ENCODE measurements at regions not wholly inside any gene's neighbourhood (a gene's known extent, or its start where the extent isn't known, plus 50 kb on each side); places are given as distances from the start of the nearest gene placed in this dataset.

- H3K27me3 Mint-ChIP-seq (ENCODE audit: low read depth), result no peaks in the 10 kb centered on the region
- H3K9me3 Mint-ChIP-seq, result no peaks in the 10 kb centered on the region
- H3K4me3 Mint-ChIP-seq (ENCODE audit: low read depth), result no peak overlapping the region
- intact Hi-C loops (cut with micrococcal nuclease), result no loop called here
- H3K27ac Mint-ChIP-seq, result no peak overlapping the region
- DNase-seq (ENCODE audit: low spot score), result no peak
- H3K4me1 Mint-ChIP-seq (ENCODE audit: low read depth), result no peaks in the 10 kb centered on the region
- no peaks in the 10 kb centered on the region for H3K36me3 Mint-ChIP-seq (ENCODE audit: low read depth)
Observed at GRCh38 chr2:150911766-150912280, 349.8 kb downstream of the RBM43 start.

- Mint-ChIP-seq H3K9me3 (no peaks in the 10 kb centered on the region), H3K4me1 (ENCODE audit: low read depth) (no peaks in the 10 kb centered on the region), H3K27ac (no peak overlapping the region), H3K4me3 (ENCODE audit: low read depth) (no peak overlapping the region), H3K27me3 (ENCODE audit: low read depth) (no peaks in the 10 kb centered on the region), H3K36me3 (ENCODE audit: low read depth) (no peaks in the 10 kb centered on the region)
- intact Hi-C loops (cut with micrococcal nuclease), result no loop called here
- no peak for DNase-seq (ENCODE audit: low spot score)
Observed at GRCh38 chr2:150909613-150910012, 352.1 kb downstream of the RBM43 start.

- intact Hi-C loops (cut with micrococcal nuclease), result no loop called here
- Mint-ChIP-seq H3K4me1 (ENCODE audit: low read depth) (no peaks in the 10 kb centered on the region), H3K27me3 (ENCODE audit: low read depth) (no peaks in the 10 kb centered on the region), H3K36me3 (ENCODE audit: low read depth) (no peaks in the 10 kb centered on the region), H3K27ac (no peak overlapping the region), H3K9me3 (no peaks in the 10 kb centered on the region), H3K4me3 (ENCODE audit: low read depth) (no peak overlapping the region)
- DNase-seq (ENCODE audit: low spot score), result no peak
Observed at GRCh38 chr2:150909090-150909489, 352.6 kb downstream of the RBM43 start.

GRCh38 chr2:150907466-150907865 is 354.2 kb downstream of the RBM43 start:
- H3K36me3 Mint-ChIP-seq (ENCODE audit: low read depth), result no peaks in the 10 kb centered on the region
- no peak for DNase-seq (ENCODE audit: low spot score)
- H3K9me3 Mint-ChIP-seq, result no peaks in the 10 kb centered on the region
- H3K4me1 Mint-ChIP-seq (ENCODE audit: low read depth), result no peaks in the 10 kb centered on the region
- H3K4me3 Mint-ChIP-seq (ENCODE audit: low read depth), result no peak overlapping the region
- intact Hi-C loops (cut with micrococcal nuclease), result no loop called here
- no peaks in the 10 kb centered on the region for H3K27me3 Mint-ChIP-seq (ENCODE audit: low read depth)
- no peak overlapping the region for H3K27ac Mint-ChIP-seq

- Mint-ChIP-seq H3K27ac (no peak overlapping the region), H3K4me3 (ENCODE audit: low read depth) (no peak overlapping the region), H3K4me1 (ENCODE audit: low read depth) (no peaks in the 10 kb centered on the region), H3K27me3 (ENCODE audit: low read depth) (no peaks in the 10 kb centered on the region), H3K9me3 (no peaks in the 10 kb centered on the region), H3K36me3 (ENCODE audit: low read depth) (no peaks in the 10 kb centered on the region)
- no peak for DNase-seq (ENCODE audit: low spot score)
- intact Hi-C loops (cut with micrococcal nuclease), result no loop called here
Observed at GRCh38 chr2:150903461-150903860, 358.2 kb downstream of the RBM43 start.

- Mint-ChIP-seq H3K4me1 (ENCODE audit: low read depth) (no peaks in the 10 kb centered on the region), H3K36me3 (ENCODE audit: low read depth) (no peaks in the 10 kb centered on the region), H3K27me3 (ENCODE audit: low read depth) (no peaks in the 10 kb centered on the region), H3K9me3 (no peaks in the 10 kb centered on the region), H3K4me3 (ENCODE audit: low read depth) (no peak overlapping the region), H3K27ac (no peak overlapping the region)
- DNase-seq (ENCODE audit: low spot score), result no peak
- intact Hi-C loops (cut with micrococcal nuclease), result no loop called here
Observed at GRCh38 chr2:150903055-150903454, 358.6 kb downstream of the RBM43 start.

GRCh38 chr2:150900913-150901312 is 360.8 kb downstream of the RBM43 start:
- no peak for DNase-seq (ENCODE audit: low spot score)
- Mint-ChIP-seq H3K27me3 (ENCODE audit: low read depth) (no peaks in the 10 kb centered on the region), H3K4me1 (ENCODE audit: low read depth) (no peaks in the 10 kb centered on the region), H3K4me3 (ENCODE audit: low read depth) (no peak overlapping the region), H3K27ac (no peak overlapping the region), H3K9me3 (no peaks in the 10 kb centered on the region), H3K36me3 (ENCODE audit: low read depth) (no peaks in the 10 kb centered on the region)
- intact Hi-C loops (cut with micrococcal nuclease), result no loop called here

GRCh38 chr2:150895968-150896367 is 365.7 kb downstream of the RBM43 start:
- Mint-ChIP-seq H3K4me3 (ENCODE audit: low read depth) (no peak overlapping the region), H3K27me3 (ENCODE audit: low read depth) (no peaks in the 10 kb centered on the region)

GRCh38 chr2:150889141-150889540 is 372.5 kb downstream of the RBM43 start:
- Mint-ChIP-seq H3K4me3 (ENCODE audit: low read depth) (no peak overlapping the region), H3K4me1 (ENCODE audit: low read depth) (no peaks in the 10 kb centered on the region), H3K9me3 (no peaks in the 10 kb centered on the region), H3K36me3 (ENCODE audit: low read depth) (no peaks in the 10 kb centered on the region), H3K27ac (no peak overlapping the region), H3K27me3 (ENCODE audit: low read depth) (no peaks in the 10 kb centered on the region)
- DNase-seq (ENCODE audit: low spot score), result no peak
- intact Hi-C loops (cut with micrococcal nuclease), result no loop called here

More at GRCh38 chr2:150895968-150896367, 365.7 kb downstream of the RBM43 start:
- Mint-ChIP-seq H3K36me3 (ENCODE audit: low read depth) (no peaks in the 10 kb centered on the region), H3K9me3 (no peaks in the 10 kb centered on the region), H3K4me1 (ENCODE audit: low read depth) (no peaks in the 10 kb centered on the region), H3K27ac (no peak overlapping the region)
- intact Hi-C loops (cut with micrococcal nuclease), result no loop called here
- no peak for DNase-seq (ENCODE audit: low spot score)

- Mint-ChIP-seq H3K4me1 (ENCODE audit: low read depth) (no peaks in the 10 kb centered on the region), H3K27me3 (ENCODE audit: low read depth) (no peaks in the 10 kb centered on the region), H3K27ac (no peak overlapping the region), H3K4me3 (ENCODE audit: low read depth) (no peak overlapping the region), H3K9me3 (no peaks in the 10 kb centered on the region), H3K36me3 (ENCODE audit: low read depth) (no peaks in the 10 kb centered on the region)
- intact Hi-C loops (cut with micrococcal nuclease), result no loop called here
- no peak for DNase-seq (ENCODE audit: low spot score)
Observed at GRCh38 chr2:150888337-150888736, 373.3 kb downstream of the RBM43 start.

- H3K36me3 Mint-ChIP-seq (ENCODE audit: low read depth), result no peaks in the 10 kb centered on the region
Observed at GRCh38 chr2:150887926-150888325, 373.7 kb downstream of the RBM43 start.

GRCh38 chr2:150885774-150886386 is 375.8 kb downstream of the RBM43 start:
- Mint-ChIP-seq H3K27me3 (ENCODE audit: low read depth) (no peaks in the 10 kb centered on the region), H3K36me3 (ENCODE audit: low read depth) (no peaks in the 10 kb centered on the region), H3K9me3 (no peaks in the 10 kb centered on the region), H3K4me3 (ENCODE audit: low read depth) (no peak overlapping the region), H3K4me1 (ENCODE audit: low read depth) (no peaks in the 10 kb centered on the region), H3K27ac (no peak overlapping the region)
- intact Hi-C loops (cut with micrococcal nuclease), result no loop called here
- no peak for DNase-seq (ENCODE audit: low spot score)

More at GRCh38 chr2:150887926-150888325, 373.7 kb downstream of the RBM43 start:
- H3K27me3 Mint-ChIP-seq (ENCODE audit: low read depth), result no peaks in the 10 kb centered on the region
- no peak for DNase-seq (ENCODE audit: low spot score)
- no peaks in the 10 kb centered on the region for H3K9me3 Mint-ChIP-seq
- no peak overlapping the region for H3K4me3 Mint-ChIP-seq (ENCODE audit: low read depth)
- intact Hi-C loops (cut with micrococcal nuclease), result no loop called here
- no peaks in the 10 kb centered on the region for H3K4me1 Mint-ChIP-seq (ENCODE audit: low read depth)
- no peak overlapping the region for H3K27ac Mint-ChIP-seq

- H3K36me3 Mint-ChIP-seq (ENCODE audit: low read depth), result no peaks in the 10 kb centered on the region
- H3K4me3 Mint-ChIP-seq (ENCODE audit: low read depth), result no peak overlapping the region
- no peak for DNase-seq (ENCODE audit: low spot score)
- no peaks in the 10 kb centered on the region for H3K27me3 Mint-ChIP-seq (ENCODE audit: low read depth)
- no peaks in the 10 kb centered on the region for H3K4me1 Mint-ChIP-seq (ENCODE audit: low read depth)
- H3K9me3 Mint-ChIP-seq, result no peaks in the 10 kb centered on the region
- H3K27ac Mint-ChIP-seq, result no peak overlapping the region
- intact Hi-C loops (cut with micrococcal nuclease), result no loop called here
Observed at GRCh38 chr2:150885236-150885635, 376.4 kb downstream of the RBM43 start.

- Mint-ChIP-seq H3K4me1 (ENCODE audit: low read depth) (no peaks in the 10 kb centered on the region), H3K9me3 (no peaks in the 10 kb centered on the region), H3K27me3 (ENCODE audit: low read depth) (no peaks in the 10 kb centered on the region), H3K4me3 (ENCODE audit: low read depth) (no peak overlapping the region), H3K27ac (no peak overlapping the region), H3K36me3 (ENCODE audit: low read depth) (no peaks in the 10 kb centered on the region)
- DNase-seq (ENCODE audit: low spot score), result no peak
- intact Hi-C loops (cut with micrococcal nuclease), result no loop called here
Observed at GRCh38 chr2:150883613-150883895, 378.1 kb downstream of the RBM43 start.
